Kidney (tissue), 13 donors: ENCODE measurements at regions not wholly inside any gene's neighbourhood (a gene's known extent, or its start where the extent isn't known, plus 50 kb on each side); places are given as distances from the start of the nearest gene placed in this dataset.

ENCODE experiments used
- DNase-seq, 5 donors: peaks; one replicate each; pipeline ENCODE4 v3.0.0-alpha.2; 2013 to 2020
- FAIRE-seq: peaks from 2 replicates; lab custom pipeline; 2012; peaks lifted over from hg19 to GRCh38; lab: Jason Lieb, UNC
- H3K27ac ChIP-seq, 2 donors: one replicate each; pipeline ENCODE4 v1.7.0; 2013; ENCODE audit warnings: low read depth in 2 of 2, low read length in 2 of 2, inconsistent platforms in 1 of 2
- H3K27me3 ChIP-seq: one replicate; pipeline ENCODE4 v1.7.1; 2013; ENCODE audit warnings: low read length, inconsistent platforms; ENCODE audit not compliant: control insufficient read depth, insufficient read depth
- H3K36me3 ChIP-seq, 3 donors: one replicate each; pipeline versions ENCODE4 v1.7.0 to v1.7.1; 2013; ENCODE audit warnings: low read length in 3 of 3, control low read depth in 1 of 3, inconsistent platforms in 1 of 3; ENCODE audit not compliant: insufficient read depth in 3 of 3, control insufficient read depth in 2 of 3
- H3K4me1 ChIP-seq, 3 donors: one replicate each; pipeline versions ENCODE4 v1.7.0 to v1.7.1; 2013; ENCODE audit warnings: low read length in 3 of 3, inconsistent platforms in 1 of 3, low read depth in 1 of 3; ENCODE audit not compliant: control insufficient read depth in 2 of 3, insufficient read depth in 2 of 3
- H3K4me3 ChIP-seq, 3 donors: one replicate each; pipeline versions ENCODE4 v1.7.0 to v1.8.1; 2013; ENCODE audit warnings: low read length in 3 of 3, control low read depth in 1 of 3, inconsistent platforms in 1 of 3
- H3K9ac ChIP-seq, 3 donors: one replicate each; pipeline versions ENCODE4 v1.7.0 to v1.7.1; 2013; ENCODE audit warnings: low read length in 3 of 3, control low read depth in 1 of 3, inconsistent platforms in 1 of 3
- H3K9me3 ChIP-seq, 3 donors: one replicate each; pipeline versions ENCODE4 v1.7.0 to v1.7.1; 2013; ENCODE audit warnings: low read length in 3 of 3, control low read depth in 1 of 3, inconsistent platforms in 1 of 3; ENCODE audit not compliant: control insufficient read depth in 2 of 3, insufficient read depth in 1 of 3
- intact Hi-C: fragments of 100-400 bp; cut with DNase I; formaldehyde crosslinking; loops from one replicate; pipeline ENCODE4 v1.11.1; 2022
- TF ChIP-seq, protein P1 (sequence below): IDR thresholded peaks from 3 replicates; pipeline ENCODE4 v1.5.1; 2012; ENCODE audit warnings: mild to moderate bottlenecking, moderate library complexity, borderline replicate concordance; ENCODE audit not compliant: insufficient read depth; ENCODE audit errors: extremely low read depth
- donor health status: control.
- donor health status: control.
- donor health status: control.
- donor health status: control.
- donor health status: control.
- donor health status: DM: yes; HTN: yes; CAD: no.
- donor health status: Normal renal cell carcinoma (clear cell type).

DNA sequence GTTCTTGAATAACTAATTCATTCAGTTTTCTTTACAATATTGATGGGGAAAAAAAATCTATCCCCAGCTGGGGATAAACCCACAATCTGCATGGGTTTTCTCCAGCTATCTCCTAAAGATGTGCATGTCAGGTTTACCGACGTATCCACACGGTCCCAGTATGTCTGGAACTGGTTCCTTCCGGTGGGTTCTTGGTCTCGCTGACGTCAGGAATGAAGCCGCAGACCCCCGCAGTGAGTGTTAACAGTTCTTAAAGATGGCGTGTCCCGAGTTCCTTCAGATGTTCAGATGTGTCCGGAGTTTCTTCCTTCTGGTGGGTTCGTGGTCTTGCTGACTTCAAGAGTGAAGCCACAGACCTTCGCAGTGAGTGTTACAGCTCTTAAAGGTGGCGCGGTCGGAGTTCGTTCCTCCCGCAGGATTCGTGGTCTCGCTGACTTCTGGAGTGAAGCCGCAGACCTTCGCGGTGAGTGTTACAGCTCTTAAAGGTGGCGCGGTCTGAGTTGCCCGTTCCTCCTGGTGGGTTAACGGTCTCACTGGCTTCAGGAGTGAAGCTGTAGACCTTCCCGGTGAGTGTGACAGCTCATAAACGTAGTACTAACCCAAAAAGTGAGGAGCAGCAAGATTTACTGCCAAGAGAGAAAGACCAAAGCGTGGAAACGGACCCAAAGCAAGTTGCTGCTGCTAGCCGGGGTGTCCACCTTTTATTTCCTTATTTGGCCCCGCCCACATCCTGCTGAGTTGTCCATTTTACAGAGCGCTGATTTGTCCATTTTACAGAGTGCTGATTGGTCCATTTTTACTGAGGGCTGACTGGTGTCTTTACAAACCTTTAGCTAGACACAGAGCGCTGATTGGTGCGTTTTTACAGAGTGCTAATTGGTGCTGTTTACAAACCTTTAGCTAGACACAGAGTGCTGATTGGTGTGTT, 195.1 kb upstream of the NR2F2 start:
- DNase-seq (no peak), FAIRE-seq (no peak)
- TF ChIP-seq, protein P1, sequence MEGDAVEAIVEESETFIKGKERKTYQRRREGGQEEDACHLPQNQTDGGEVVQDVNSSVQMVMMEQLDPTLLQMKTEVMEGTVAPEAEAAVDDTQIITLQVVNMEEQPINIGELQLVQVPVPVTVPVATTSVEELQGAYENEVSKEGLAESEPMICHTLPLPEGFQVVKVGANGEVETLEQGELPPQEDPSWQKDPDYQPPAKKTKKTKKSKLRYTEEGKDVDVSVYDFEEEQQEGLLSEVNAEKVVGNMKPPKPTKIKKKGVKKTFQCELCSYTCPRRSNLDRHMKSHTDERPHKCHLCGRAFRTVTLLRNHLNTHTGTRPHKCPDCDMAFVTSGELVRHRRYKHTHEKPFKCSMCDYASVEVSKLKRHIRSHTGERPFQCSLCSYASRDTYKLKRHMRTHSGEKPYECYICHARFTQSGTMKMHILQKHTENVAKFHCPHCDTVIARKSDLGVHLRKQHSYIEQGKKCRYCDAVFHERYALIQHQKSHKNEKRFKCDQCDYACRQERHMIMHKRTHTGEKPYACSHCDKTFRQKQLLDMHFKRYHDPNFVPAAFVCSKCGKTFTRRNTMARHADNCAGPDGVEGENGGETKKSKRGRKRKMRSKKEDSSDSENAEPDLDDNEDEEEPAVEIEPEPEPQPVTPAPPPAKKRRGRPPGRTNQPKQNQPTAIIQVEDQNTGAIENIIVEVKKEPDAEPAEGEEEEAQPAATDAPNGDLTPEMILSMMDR = no peak
- H3K36me3 ChIP-seq = no peaks in the 10 kb centered on the region
- no peaks in the 10 kb centered on the region for H3K27me3 ChIP-seq
- H3K4me3 ChIP-seq = no peak overlapping the region
- H3K9me3 ChIP-seq = no peaks in the 10 kb centered on the region
- no peak overlapping the region for H3K27ac ChIP-seq
- intact Hi-C loops = no loop called here
- H3K9ac ChIP-seq = no peak overlapping the region
- H3K4me1 ChIP-seq = no peaks in the 10 kb centered on the region

- intact Hi-C loops = no loop called here
- Histone ChIP-seq H3K27ac (no peak overlapping the region), H3K9me3 (no peaks in the 10 kb centered on the region), H3K27me3 (no peaks in the 10 kb centered on the region), H3K4me1 (no peaks in the 10 kb centered on the region), H3K36me3 (no peaks in the 10 kb centered on the region), H3K9ac (no peak overlapping the region), H3K4me3 (no peak overlapping the region)
- TF ChIP-seq, protein P1 = no peak
- FAIRE-seq (no peak), DNase-seq (peak in 2 of 5 donors; percentile 29 to 35)
Observed at GRCh38 chr15:96138985-96139384, 191.5 kb upstream of the NR2F2 start.

- no peaks in the 10 kb centered on the region for H3K9me3 ChIP-seq
- H3K4me1 ChIP-seq = peaks cover 0 to 11% (median 3%) of the 10 kb centered on the region in 3 donors
- no peak overlapping the region for H3K27ac ChIP-seq
- DNase-seq (no peak), FAIRE-seq (no peak)
- TF ChIP-seq, protein P1 = no peak
- no peak overlapping the region for H3K4me3 ChIP-seq
- no peak overlapping the region for H3K9ac ChIP-seq
- intact Hi-C loops = no loop called here
- H3K27me3 ChIP-seq = no peaks in the 10 kb centered on the region
- H3K36me3 ChIP-seq = no peaks in the 10 kb centered on the region
Observed at GRCh38 chr15:96142498-96142897, 188.0 kb upstream of the NR2F2 start.
